GM18873 (cell line): ENCODE measurements at regions not wholly inside any gene's neighbourhood (a gene's known extent, or its start where the extent isn't known, plus 50 kb on each side); places are given as distances from the start of the nearest gene placed in this dataset.

Experiments used
- ATAC-seq: cut with Tn5 transposase; IDR thresholded peaks from one replicate; pipeline ENCODE4 v1.9.1; 2021; ENCODE audit warnings: mild to moderate bottlenecking, moderate library complexity, moderate number of reproducible peaks; ENCODE audit not compliant: unreplicated experiment, low FRiP score

DNA sequence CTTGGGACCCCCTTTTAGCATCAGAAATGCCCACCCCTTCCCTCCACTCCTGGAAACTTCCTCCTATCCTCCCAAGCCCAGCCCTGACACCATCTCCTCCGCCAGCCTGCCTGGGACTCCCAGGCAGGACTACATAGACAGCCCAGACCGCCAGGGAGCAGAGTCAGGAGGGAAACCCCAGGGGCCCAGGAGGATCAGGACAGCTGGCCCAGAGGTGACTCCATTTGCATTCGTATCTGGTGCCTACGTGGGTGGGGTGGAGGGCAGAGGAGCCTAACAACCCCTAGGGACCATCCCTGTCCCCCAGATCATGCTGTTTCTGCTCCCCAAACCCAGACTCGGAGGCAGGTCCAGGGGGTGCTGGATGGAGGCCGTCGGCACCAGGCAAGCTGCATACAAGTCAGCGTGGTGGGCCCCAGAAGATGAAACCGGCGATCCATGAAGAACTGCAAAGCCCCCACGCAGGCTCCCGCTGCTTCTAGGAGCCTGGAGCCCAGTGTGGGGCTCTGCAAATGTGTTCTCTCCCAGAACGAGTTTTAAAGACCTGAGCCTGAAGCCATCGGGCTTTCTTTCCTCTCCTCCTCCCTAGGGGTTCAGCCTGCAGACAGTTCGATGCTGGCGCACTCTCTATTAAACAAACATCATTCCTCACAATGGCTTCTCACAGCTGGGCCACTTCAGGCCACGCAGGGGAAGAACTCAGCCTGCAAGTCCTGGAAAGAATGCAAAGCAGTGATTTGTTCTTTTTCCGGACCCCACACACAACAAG is 1506.8 kb downstream of the BRD1 start:
- no peak for ATAC-seq

- ATAC-seq, result no peak
Measured at GRCh38 chr22:48320048-48320682, 1507.5 kb downstream of the BRD1 start.

GRCh38 chr22:48319321-48320047 is 1508.2 kb downstream of the BRD1 start:
- ATAC-seq, result no peak

- ATAC-seq, result no peak
Measured at GRCh38 chr22:48318575-48319320, 1508.9 kb downstream of the BRD1 start.

DNA sequence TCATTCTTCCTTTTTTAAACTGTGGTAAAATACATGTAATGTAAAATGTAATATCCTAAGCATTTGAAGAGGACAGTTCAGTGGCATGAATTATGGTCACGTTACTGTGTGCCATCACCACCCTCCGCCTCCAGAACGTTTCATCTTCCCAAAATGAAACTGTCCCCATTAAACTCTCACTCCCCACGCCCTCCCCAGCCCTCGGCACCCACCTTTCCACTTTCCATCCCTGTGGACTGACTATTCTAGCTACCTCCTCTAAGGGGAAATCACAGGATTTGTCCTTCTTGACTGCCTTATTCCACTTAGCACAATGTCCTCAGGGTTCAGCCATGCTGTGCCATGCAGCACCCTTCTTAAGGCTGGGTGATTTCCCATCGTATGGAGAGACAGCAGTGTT is 1509.5 kb downstream of the BRD1 start:
- no peak for ATAC-seq

GRCh38 chr22:48316257-48317250 is 1511.1 kb downstream of the BRD1 start:
- no peak for ATAC-seq

- no peak for ATAC-seq
Measured at GRCh38 chr22:48315439-48316256, 1512.0 kb downstream of the BRD1 start.

DNA sequence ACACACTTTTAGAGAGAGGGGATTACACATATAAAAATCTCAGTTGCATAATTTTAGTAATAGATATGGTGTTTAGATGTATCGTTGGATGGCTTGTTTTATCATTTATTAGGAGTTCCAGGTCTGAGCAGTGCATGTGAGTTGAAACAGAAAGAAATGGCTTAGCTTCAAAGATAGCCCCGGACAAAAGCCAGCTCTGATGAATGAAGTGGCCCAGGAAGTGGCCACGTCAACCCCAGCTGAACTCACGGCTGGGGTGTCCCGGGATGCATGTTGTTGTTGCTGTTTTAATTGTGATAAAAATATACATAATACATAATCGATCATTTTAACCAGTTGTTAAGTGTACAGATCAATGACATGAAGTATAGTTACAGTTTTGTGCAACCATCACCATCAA is 1513.6 kb downstream of the BRD1 start:
- ATAC-seq, result no peak

GRCh38 chr22:48313175-48313830 is 1514.4 kb downstream of the BRD1 start:
- no peak for ATAC-seq

DNA sequence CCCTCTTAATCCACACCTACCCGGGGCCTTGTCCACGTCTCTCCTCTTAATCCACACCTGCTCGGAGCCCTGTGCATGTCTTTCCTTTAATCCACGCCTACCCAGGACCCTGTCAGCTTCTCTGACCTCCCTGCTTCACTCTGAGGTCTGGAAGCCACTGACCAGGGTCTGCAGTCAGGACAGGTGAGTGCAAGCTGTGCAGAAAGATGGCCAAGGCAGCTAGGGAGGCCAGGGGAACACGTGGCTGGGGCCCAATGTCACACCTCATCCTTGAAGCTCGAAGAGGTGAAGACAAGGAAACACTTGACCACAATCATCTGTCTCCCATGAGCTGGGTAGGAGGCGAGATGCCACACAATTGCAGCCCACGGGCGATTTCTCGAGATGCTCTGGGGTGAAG is 1516.9 kb downstream of the BRD1 start:
- no peak for ATAC-seq

DNA sequence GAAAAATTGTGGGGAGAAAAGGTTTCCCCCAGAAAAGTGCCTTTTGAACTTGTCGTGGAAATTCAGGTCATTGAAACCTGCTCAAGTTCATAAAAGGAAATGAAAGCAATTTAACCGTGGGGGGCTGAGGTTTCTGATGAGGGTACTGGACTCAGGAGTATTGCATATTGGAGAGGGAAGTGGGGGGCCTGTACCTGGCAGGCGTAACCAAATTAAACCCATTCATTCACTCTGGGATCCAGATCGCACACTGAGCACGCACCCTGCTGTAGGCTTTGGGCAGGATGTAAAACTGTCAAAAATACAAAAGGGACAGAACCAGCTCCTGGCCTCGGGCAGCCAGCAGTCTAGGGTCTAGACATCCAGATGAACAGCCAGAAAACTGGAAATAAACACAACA is 1517.4 kb downstream of the BRD1 start:
- no peak for ATAC-seq

DNA sequence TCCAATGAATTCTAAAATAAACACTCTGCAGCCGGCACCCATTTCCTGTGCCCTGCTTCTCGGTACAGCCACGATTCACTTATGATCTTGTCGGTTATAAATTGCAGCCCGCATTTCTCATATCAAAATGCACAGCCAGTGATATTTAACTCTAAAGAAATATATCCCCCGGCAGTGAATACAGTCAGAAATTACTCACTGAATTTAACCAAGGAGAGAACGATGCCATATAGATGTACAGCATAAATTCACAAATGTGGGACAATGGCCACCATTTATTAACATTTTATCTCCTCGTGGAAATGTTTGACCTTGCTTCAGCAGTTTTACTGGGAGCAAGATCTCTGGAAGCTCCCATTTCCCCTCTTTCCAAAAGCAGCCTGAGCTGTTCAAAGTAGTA is 1517.8 kb downstream of the BRD1 start:
- no peak for ATAC-seq

DNA sequence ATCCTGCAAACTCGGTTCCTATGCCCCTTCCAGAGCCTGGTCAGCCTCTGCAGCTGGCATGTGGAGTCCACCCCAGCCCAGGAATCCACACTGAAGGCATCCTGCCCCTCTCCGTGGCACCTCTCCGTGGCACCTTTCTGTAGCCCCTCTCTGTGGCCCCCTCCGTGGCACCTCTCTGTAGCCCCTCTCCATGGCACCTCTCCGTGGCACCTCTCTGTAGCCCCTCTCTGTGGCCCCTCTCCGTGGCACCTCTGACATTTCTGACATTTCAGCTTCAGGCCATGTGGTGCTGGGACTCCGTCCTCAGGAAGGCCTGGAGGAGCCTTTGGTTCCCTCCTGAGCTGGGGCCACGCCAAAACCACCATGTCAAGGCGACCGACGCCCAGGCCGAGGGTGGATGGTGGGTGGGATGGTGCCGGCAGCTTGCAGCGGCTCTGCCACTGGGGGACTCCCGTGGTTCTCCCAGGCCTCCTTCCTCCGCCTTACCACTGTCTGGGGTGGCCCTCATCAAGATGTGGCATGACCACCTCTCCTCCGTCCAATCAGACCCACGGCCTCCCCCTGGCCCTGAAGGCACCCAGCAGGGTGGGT is 1518.5 kb downstream of the BRD1 start:
- ATAC-seq, result no peak

DNA sequence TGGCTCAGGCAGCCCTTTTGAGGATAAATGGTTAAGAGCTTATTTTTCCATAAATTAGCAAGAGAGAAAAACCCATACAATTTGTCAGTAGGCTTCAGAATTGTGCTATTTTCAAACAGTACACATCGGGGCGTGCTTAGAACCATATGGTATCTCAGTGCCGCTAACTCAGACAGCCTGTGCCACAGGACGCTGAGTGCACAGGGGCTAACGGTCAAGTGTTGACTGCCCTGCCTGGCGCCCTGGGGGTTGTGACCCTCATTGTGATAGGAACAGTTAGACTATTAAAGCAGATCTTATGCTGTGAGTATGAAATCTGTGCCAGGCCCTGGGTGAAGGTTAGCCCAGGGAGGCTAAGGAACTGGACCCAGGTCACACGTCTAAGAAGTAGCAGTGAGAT is 1519.7 kb downstream of the BRD1 start:
- ATAC-seq, result no peak

DNA sequence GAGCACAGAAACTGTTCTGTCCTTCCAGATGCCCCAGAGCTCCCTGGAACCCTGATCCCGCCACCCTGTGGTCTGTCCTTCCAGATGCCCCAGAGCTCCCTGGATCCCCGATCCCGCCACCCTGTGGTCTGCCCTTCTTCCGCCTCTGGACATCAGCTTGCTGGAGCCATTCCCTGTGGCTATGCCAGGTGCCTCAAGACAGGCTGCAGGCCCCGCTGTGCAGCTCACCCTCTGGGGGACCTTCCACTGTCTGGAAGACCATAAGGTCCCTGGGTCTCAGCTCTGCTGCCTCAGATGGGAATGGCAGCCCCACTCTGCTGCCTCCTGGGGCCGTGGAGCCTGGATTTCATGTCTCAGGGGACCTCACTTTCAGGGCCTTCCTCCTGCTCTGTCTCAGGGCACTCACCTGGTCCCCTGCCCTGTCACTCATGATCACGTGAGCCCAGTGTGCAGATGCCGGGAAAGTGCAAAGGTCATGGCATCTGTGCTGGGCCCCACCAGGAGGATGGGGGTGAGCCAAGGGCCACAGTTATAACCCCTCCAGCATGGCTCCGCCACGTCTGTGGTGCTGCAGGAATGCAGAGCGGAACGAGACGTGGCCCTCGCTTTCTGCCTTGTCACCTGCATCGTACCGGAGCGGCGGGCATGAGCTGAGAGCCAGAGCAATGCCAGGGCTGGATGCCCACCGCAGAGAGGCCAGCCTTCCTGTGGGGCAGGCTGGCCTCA is 1520.7 kb downstream of the BRD1 start:
- ATAC-seq, result no peak

GRCh38 chr22:48306284-48306683 is 1521.4 kb downstream of the BRD1 start:
- ATAC-seq, result no peak

- ATAC-seq, result no peak
Measured at GRCh38 chr22:48305726-48306235, 1521.9 kb downstream of the BRD1 start.
